Activated naive CD8-positive, alpha-beta T cell treated with anti-CD3 and anti-CD28 coated beads for 36 hours (primary cell): ENCODE measurements at regions not wholly inside any gene's neighbourhood (a gene's known extent, or its start where the extent isn't known, plus 50 kb on each side); places are given as distances from the start of the nearest gene placed in this dataset.
"Not testable (repeated sequence)": the region's sequence is repeated elsewhere in the genome, so short reads cannot be mapped to it uniquely, and the experiment has no call there.

Experiments
- DNase-seq: peaks from one replicate; pipeline ENCODE4 v3.0.0; 2021
- H3K27ac Mint-ChIP-seq: one replicate; pipeline ENCODE4 v1.8.0; 2022; ENCODE audit warnings: mild to moderate bottlenecking, moderate library complexity, mixed read lengths
- H3K27me3 Mint-ChIP-seq: one replicate; pipeline ENCODE4 v1.8.0; 2022; ENCODE audit warnings: mild to moderate bottlenecking, mixed read lengths
- H3K36me3 Mint-ChIP-seq: one replicate; pipeline ENCODE4 v1.8.0; 2021; ENCODE audit warnings: mild to moderate bottlenecking, mixed read lengths
- H3K4me1 Mint-ChIP-seq: one replicate; pipeline ENCODE4 v1.8.0; 2021; ENCODE audit warnings: mixed read lengths
- H3K4me3 Mint-ChIP-seq: one replicate; pipeline ENCODE4 v1.8.0; 2022; ENCODE audit warnings: mild to moderate bottlenecking, moderate library complexity, mixed read lengths
- H3K9me3 Mint-ChIP-seq: one replicate; pipeline ENCODE4 v1.8.0; 2022; ENCODE audit warnings: mixed read lengths

DNA sequence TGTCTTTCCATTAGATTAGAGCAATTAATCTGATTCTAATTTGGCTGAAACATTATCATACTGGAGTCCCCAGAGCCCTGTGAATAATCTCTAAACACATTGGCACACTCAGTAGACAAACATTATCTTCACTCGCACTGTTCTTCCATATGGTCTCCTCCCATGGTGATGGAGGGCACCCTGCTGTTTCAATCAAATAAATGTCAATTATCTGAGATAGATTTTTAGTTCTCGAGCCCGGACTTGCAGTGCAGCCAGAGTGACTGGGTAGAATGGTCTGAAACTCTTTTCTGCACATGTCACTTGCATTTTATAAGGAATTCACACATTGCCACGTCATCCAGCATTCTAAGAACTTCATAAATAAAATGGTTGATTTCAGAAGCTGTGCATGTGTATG, 90.6 kb upstream of the MAP3K7 start:
- no peaks in the 10 kb centered on the region for H3K36me3 Mint-ChIP-seq
- H3K4me1 Mint-ChIP-seq: no peaks in the 10 kb centered on the region
- no peak for DNase-seq
- H3K27me3 Mint-ChIP-seq: peaks cover 6% of the 10 kb centered on the region
- no peaks in the 10 kb centered on the region for H3K9me3 Mint-ChIP-seq
- H3K4me3 Mint-ChIP-seq: no peak overlapping the region
- H3K27ac Mint-ChIP-seq: no peak overlapping the region

DNA sequence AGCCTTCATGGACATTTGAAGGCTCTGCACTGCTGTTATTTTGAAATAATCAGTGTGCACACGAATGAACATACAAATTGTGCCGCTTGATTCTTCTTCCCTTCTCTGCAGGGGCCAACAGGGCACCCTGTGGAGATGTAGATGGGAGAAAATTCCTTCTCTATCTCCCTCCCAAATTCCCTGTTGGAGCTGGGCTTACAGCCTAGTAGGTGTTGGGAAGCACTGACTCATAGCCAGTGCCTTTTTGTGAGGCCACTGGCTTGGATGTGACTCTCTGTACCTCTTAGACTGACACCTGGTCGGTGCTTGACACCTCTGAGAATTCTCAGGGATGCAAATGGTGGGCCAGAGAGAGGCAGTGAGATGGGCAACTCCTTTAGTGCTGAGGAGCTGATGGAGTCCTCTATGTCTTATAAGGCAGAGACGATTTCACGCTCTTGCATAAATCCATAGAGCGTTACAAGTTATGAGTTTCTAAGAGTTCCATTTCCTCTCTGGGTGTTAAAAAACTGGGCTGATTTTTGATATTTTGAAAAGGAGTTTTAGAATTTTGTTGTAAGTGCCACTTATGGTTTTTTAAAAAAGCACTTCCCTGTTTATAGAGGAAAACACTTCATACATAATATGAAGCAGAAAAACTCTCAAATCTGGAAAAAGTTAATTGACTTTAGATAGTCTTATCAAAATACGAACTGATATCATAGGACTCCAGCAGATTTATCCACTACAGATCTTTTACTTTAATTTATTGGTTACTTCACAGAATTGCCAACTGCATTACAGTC, 89.8 kb upstream of the MAP3K7 start:
- DNase-seq: no peak
- no peaks in the 10 kb centered on the region for H3K36me3 Mint-ChIP-seq
- peaks cover 6% of the 10 kb centered on the region for H3K27me3 Mint-ChIP-seq
- no peak overlapping the region for H3K27ac Mint-ChIP-seq
- H3K4me1 Mint-ChIP-seq: no peaks in the 10 kb centered on the region
- H3K4me3 Mint-ChIP-seq: no peak overlapping the region
- no peaks in the 10 kb centered on the region for H3K9me3 Mint-ChIP-seq

DNA sequence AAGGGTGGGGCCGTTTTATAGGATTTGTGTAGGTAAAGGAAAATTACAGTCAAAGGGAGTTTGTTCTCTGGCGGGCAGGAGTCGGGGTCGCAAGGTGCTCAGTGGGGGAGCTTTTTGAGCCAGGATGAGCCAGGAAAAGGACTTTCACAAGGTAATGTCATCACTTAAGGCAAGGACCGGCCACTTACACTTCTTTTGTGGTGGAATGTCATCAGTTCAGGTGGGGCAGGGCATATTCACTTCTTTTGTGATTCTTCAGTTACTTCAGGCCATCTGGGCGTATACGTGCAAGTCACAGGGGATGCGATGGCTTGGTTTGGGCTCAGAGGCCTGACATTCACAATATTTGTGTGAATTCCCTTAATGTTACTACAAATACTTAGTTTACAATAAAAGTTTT, 88.2 kb upstream of the MAP3K7 start:
- DNase-seq, H3K4me1 Mint-ChIP-seq, H3K36me3 Mint-ChIP-seq, H3K9me3 Mint-ChIP-seq, H3K27ac Mint-ChIP-seq, H3K27me3 Mint-ChIP-seq, H3K4me3 Mint-ChIP-seq: not testable (repeated sequence)

DNA sequence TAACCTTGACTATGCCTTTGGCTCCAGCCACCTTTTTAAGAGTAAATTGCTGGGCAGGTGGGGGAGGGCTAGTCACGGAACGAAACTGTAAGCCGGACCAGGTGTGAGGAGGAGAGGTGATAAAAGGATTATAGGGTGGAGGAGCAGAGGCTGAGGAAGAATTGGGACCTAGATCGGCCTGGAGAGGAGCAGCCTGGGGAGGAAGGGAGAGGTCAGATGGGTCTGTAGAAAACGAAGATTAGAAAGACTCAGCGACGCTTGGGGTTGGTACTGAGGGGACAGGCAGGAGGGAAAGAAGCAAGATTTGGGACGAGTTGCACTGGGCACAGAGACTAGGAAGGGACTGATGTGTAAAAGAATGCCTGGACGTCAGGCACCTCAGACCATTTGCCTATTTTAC, 87.2 kb upstream of the MAP3K7 start:
- not testable (repeated sequence) for H3K27ac Mint-ChIP-seq, H3K36me3 Mint-ChIP-seq, H3K4me3 Mint-ChIP-seq, DNase-seq, H3K9me3 Mint-ChIP-seq, H3K4me1 Mint-ChIP-seq, H3K27me3 Mint-ChIP-seq

DNA sequence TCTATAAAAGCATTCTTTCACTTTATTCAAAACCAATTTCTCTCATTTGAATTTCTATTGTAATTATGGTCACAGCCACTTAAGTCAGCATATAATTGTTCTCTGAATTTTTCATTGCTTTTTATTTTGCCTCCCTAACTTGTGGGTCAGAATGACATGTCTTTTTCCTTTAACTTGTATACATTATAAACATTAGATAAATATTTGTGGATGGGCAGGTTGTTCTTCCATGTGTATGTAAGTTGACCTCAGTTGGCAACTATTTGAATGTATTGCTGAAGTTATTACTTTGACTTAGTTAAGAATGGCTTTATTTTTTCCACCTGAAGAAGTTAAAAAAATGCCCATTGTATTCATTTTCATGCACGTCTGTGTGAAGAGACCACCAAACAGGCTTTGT, 83.0 kb upstream of the MAP3K7 start:
- no peak overlapping the region for H3K4me3 Mint-ChIP-seq
- no peaks in the 10 kb centered on the region for H3K36me3 Mint-ChIP-seq
- DNase-seq: no peak
- no peaks in the 10 kb centered on the region for H3K4me1 Mint-ChIP-seq
- H3K27ac Mint-ChIP-seq: no peak overlapping the region
- H3K9me3 Mint-ChIP-seq: no peaks in the 10 kb centered on the region
- H3K27me3 Mint-ChIP-seq: peaks cover 4% of the 10 kb centered on the region

DNA sequence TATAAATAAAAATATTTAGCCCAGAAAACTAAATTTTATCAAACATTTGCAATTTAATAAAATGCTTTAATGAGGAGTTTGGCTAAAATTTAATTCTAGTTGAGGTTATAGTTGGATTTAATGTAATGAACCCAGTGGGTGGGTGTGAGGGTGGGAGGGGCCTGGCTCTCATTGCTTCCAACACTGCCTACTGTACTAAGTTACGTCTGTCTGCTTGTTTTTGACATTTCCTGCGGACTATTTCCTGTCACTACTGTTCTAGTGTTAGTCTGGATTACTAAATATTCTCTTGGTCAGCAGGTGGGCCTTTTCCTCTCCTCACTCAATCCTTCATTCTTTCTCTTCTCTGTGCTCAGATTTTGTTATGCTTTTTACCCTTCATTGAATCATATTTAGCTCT, 82.5 kb upstream of the MAP3K7 start:
- DNase-seq: no peak
- no peaks in the 10 kb centered on the region for H3K9me3 Mint-ChIP-seq
- no peak overlapping the region for H3K27ac Mint-ChIP-seq
- no peaks in the 10 kb centered on the region for H3K36me3 Mint-ChIP-seq
- no peaks in the 10 kb centered on the region for H3K4me1 Mint-ChIP-seq
- no peak overlapping the region for H3K4me3 Mint-ChIP-seq
- H3K27me3 Mint-ChIP-seq: no peaks in the 10 kb centered on the region

DNA sequence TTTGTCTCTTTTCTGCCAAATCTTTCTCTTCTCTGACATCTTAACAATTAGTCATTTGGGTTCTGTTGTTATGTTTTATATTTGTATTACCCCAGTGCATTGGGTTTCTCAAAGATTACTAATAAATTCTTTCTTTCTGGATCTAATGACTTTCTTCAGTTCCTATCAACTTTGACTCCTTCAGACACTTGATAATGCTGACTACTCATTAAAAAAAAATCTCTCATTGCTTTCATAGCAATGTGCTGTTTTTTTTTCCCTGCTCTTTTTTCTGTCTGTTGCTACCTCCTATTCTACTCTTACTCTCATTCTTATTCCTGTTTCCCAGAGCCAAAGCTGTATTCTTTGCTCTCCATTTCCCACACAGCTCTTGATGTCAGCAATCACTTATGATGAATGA, 81.3 kb upstream of the MAP3K7 start:
- no peak overlapping the region for H3K4me3 Mint-ChIP-seq
- no peaks in the 10 kb centered on the region for H3K9me3 Mint-ChIP-seq
- H3K27ac Mint-ChIP-seq: no peak overlapping the region
- no peaks in the 10 kb centered on the region for H3K4me1 Mint-ChIP-seq
- no peaks in the 10 kb centered on the region for H3K27me3 Mint-ChIP-seq
- DNase-seq: no peak
- no peaks in the 10 kb centered on the region for H3K36me3 Mint-ChIP-seq

DNA sequence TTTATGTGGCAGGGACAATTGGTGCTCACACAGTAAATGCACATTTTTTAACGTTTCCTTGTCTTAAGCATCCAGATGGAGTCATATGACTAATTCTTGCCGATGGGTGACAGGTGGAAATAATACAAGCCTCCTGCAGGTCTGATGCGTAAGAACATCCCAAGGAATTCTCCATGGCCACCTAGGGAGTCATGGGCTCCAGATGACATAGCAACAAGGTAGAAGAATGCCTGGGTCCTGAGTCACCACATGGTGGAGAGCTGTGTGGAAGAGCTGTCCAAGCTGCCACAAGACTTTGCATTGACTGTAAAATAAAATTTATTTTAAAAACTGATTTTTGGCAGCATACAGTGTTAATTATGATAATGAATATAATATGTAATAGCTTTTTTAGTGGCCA, 77.0 kb upstream of the MAP3K7 start:
- no peak for DNase-seq
- no peaks in the 10 kb centered on the region for H3K4me1 Mint-ChIP-seq
- no peaks in the 10 kb centered on the region for H3K9me3 Mint-ChIP-seq
- no peaks in the 10 kb centered on the region for H3K36me3 Mint-ChIP-seq
- no peak overlapping the region for H3K4me3 Mint-ChIP-seq
- no peak overlapping the region for H3K27ac Mint-ChIP-seq
- peaks cover 5% of the 10 kb centered on the region for H3K27me3 Mint-ChIP-seq

DNA sequence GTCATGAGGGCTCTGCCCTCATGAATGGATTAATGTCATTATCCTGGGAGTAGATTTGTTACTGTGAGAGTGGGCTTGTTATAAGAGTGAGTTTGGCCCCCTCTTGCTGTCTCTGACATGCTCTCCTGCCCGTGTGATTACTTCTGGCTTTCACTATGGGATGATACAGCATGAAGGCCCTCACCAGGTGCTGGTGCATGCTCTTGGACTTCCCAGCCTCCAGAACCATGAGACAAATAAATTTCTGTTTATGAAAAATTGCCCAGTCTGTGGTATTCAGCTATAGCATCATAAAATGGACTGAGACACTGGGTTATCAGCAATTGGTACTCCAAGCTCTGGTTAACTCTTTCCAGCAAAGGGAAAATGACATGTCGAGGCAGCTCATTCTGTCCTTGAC, 76.2 kb upstream of the MAP3K7 start:
- no peaks in the 10 kb centered on the region for H3K4me1 Mint-ChIP-seq
- DNase-seq: no peak
- H3K27ac Mint-ChIP-seq: no peak overlapping the region
- no peaks in the 10 kb centered on the region for H3K36me3 Mint-ChIP-seq
- H3K4me3 Mint-ChIP-seq: no peak overlapping the region
- H3K9me3 Mint-ChIP-seq: no peaks in the 10 kb centered on the region
- H3K27me3 Mint-ChIP-seq: peaks cover 11% of the 10 kb centered on the region

DNA sequence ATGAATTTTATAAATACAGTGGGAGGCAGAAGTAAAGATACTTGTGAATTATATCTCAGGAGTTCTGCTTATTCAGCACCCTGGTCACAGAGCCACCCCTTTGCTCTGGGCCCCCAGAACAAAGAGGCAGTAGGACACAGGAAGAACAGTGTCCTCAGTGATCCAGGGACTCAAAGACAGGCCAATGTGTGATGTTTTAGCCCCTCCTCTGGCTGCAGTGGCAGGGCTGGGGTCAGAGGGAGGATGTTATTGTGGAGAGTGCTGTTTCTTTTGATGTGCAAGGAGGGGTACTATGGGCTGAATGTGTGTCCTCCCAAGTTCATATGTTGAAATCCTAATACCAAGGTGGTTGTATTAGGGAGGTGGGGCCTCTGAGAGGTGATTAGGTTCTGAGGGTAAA, 74.1 kb upstream of the MAP3K7 start:
- DNase-seq: no peak
- H3K36me3 Mint-ChIP-seq: no peaks in the 10 kb centered on the region
- H3K4me1 Mint-ChIP-seq: no peaks in the 10 kb centered on the region
- H3K27me3 Mint-ChIP-seq: peaks cover 14% of the 10 kb centered on the region
- H3K4me3 Mint-ChIP-seq: no peak overlapping the region
- no peak overlapping the region for H3K27ac Mint-ChIP-seq
- H3K9me3 Mint-ChIP-seq: no peaks in the 10 kb centered on the region

DNA sequence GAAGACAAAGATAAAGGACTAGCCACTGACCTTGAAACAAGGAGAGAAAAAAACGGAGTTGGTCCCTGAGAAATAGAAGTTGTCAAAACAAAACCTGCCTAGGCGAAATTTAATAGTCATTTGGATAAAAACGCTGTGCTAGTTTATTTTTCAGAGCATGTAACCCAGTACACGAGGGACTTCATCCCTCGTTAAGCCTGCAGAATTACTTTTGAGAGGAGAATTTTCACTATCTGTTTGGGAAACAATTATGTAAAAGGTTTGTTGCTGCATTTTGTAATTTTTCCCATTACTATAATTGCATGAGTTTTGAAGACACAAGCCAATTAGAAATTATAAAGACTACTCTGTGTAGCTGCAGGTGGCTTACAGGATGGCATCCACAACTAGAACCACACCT, 71.6 kb upstream of the MAP3K7 start:
- DNase-seq: no peak
- H3K4me1 Mint-ChIP-seq: no peaks in the 10 kb centered on the region
- no peak overlapping the region for H3K4me3 Mint-ChIP-seq
- H3K36me3 Mint-ChIP-seq: no peaks in the 10 kb centered on the region
- peaks cover 14% of the 10 kb centered on the region for H3K27me3 Mint-ChIP-seq
- no peaks in the 10 kb centered on the region for H3K9me3 Mint-ChIP-seq
- no peak overlapping the region for H3K27ac Mint-ChIP-seq

DNA sequence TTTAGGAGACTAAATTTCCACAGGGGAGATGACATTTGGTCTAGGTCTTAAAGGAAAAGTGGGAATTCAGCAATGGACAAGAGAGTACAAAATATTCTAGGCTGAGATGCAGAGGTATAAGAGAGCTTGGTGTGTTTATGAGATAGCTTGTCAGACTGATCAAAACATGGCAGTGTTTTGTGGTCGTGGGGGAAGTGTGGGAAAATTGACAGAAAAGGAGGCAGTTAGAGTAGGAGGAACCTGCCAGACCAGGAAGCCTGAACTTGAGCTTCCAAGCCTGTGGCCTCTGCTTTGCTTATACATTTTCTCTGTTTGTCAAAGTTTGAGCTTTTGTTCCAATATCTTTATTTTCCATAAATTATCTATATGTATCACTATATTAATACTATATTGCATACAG, 69.5 kb upstream of the MAP3K7 start:
- Mint-ChIP-seq H3K4me3 (no peak overlapping the region), H3K4me1 (no peaks in the 10 kb centered on the region), H3K36me3 (no peaks in the 10 kb centered on the region), H3K27me3 (peaks cover 18% of the 10 kb centered on the region), H3K27ac (no peak overlapping the region), H3K9me3 (no peaks in the 10 kb centered on the region)
- DNase-seq: no peak

DNA sequence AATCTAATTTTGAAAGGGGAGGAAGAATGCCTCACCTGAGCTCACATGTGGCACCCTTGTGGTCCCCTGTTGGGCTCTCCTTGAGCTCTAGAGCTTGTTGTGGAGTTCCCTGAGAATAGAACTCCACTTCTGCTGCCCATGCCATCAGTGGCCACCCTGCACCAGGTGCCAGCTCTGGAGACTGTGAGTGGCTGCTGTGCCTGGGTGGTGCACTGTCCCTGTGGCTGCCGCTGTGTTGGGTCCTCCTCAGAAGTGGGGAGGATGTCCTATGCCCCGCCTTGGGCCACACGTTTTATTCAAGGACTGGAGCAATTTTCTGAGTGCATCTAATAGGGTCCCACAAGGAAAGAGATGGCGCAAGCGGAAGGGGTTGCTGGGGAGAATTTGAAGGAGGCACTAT, 67.9 kb upstream of the MAP3K7 start:
- Mint-ChIP-seq H3K4me1 (no peaks in the 10 kb centered on the region), H3K36me3 (no peaks in the 10 kb centered on the region), H3K4me3 (no peak overlapping the region), H3K27me3 (peaks cover 15% of the 10 kb centered on the region), H3K27ac (no peak overlapping the region), H3K9me3 (no peaks in the 10 kb centered on the region)
- DNase-seq: no peak

DNA sequence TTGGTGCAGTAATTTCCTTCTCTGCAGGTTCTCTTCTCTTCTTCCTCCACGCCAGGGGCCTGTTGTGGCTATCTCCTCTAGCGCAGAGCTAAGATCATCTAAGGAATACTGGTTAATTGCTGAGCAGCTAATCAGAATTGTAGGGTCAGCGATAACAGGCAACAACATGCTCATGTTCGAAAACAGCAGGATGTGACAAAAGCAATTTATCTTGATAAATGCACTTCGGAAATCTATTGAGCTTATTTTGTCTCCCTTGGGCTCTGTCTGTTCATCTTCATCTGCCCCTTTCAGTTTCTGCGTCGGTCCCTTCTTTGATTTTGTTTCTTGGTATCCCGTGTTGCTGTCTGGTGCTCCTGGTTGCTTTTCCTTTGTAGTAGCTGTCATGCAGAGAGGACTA, 67.3 kb upstream of the MAP3K7 start:
- no peaks in the 10 kb centered on the region for H3K9me3 Mint-ChIP-seq
- H3K4me1 Mint-ChIP-seq: no peaks in the 10 kb centered on the region
- no peak overlapping the region for H3K4me3 Mint-ChIP-seq
- DNase-seq: no peak
- H3K27ac Mint-ChIP-seq: no peak overlapping the region
- H3K36me3 Mint-ChIP-seq: no peaks in the 10 kb centered on the region
- H3K27me3 Mint-ChIP-seq: peaks cover 15% of the 10 kb centered on the region

DNA sequence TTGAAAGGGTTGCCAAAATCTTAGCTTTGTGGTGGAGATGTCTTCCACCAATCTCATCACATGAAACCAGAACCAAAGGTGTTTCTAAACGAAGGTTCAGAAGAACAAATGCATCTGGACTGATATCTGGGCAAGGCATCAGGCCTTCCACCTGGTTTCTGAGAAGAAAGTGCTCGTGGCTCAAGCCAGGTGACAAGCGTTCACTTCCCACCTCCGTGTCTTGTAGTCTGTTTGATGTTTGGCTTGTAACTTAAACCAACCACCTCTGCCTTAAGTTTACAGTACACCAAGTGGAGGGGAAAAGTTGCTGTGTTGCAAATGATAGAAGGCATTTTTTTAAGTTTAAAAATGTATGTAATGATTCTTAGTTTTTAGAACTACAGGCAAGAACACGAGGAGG, 66.9 kb upstream of the MAP3K7 start:
- H3K27me3 Mint-ChIP-seq: peaks cover 12% of the 10 kb centered on the region
- no peaks in the 10 kb centered on the region for H3K4me1 Mint-ChIP-seq
- H3K36me3 Mint-ChIP-seq: no peaks in the 10 kb centered on the region
- no peak overlapping the region for H3K27ac Mint-ChIP-seq
- no peaks in the 10 kb centered on the region for H3K9me3 Mint-ChIP-seq
- H3K4me3 Mint-ChIP-seq: no peak overlapping the region
- no peak for DNase-seq

DNA sequence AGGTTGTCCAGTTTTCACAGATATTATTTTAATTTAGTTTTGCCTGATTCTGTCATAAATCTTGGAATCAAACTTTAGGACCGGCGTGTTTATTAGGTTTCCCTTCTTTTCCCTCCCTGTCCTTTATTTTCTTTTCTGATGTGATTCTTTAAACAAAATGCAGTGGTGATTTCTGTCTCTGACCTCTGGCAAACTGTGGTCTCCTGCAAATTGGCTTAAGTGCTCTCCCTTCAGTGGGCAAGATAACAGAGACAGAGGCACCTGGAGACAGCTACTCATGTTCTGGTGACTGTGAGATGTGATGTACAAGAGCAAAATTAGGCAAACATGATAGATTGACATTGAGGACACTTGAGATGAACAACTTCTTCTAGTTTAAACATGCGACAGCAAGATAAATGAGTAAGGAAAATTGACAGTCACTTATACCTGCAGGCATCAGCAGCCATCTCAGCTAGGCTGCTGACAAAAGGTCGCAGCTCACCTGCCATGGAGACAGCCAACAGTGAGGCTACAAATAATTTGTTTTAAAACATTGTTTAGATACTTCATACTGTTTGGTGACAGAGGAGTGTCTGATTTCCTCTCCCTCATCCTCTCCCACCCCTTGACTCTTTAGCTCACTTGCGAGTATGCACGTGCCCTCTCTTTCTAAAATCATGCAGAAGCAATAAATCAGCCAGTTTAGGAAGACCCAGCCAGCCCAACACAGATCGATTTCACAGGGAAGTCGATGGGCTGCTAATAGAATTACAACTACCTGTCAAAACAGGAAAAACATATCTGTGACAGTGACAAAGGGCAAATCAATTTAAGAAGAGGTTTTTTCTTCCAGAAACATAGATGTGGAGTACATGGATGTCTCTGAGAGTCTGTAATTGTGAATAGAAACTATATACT, 63.4 kb upstream of the MAP3K7 start:
- no peak for DNase-seq
- H3K27me3 Mint-ChIP-seq: peaks cover 17% of the 10 kb centered on the region
- no peak overlapping the region for H3K4me3 Mint-ChIP-seq
- no peaks in the 10 kb centered on the region for H3K36me3 Mint-ChIP-seq
- H3K27ac Mint-ChIP-seq: no peak overlapping the region
- H3K4me1 Mint-ChIP-seq: no peaks in the 10 kb centered on the region
- H3K9me3 Mint-ChIP-seq: no peaks in the 10 kb centered on the region
